ENCODE measurements at regions not wholly inside any gene's neighbourhood (a gene's known extent, or its start where the extent isn't known, plus 50 kb on each side); places are given as distances from the start of the nearest gene placed in this dataset.
A peak's percentile ranks its signal among the peaks of the same experiment; 100 is the strongest.
"Not testable (repeated sequence)": the region's sequence is repeated elsewhere in the genome, so short reads cannot be mapped to it uniquely, and the experiment has no call there.

GRCh38 chr13:71304861-71305260, 562.1 kb downstream of the DACH1 start:
- no peak for TF ChIP-seq CTCF (conservative IDR thresholded peaks at IDR 0.05; ENCODE audit: low read depth, low read length)
- no peak for DNase-seq (ENCODE audit: low read depth)
- H3K4me3 ChIP-seq (ENCODE audit: low read length): no peak overlapping the region

GRCh38 chr13:71303144-71303543, 563.9 kb downstream of the DACH1 start:
- DNase-seq (ENCODE audit: low read depth): no peak
- peak; percentile 41 for TF ChIP-seq CTCF (conservative IDR thresholded peaks at IDR 0.05; ENCODE audit: low read depth, low read length)
- H3K4me3 ChIP-seq (ENCODE audit: low read length): no peak overlapping the region

GRCh38 chr13:71300602-71301001, 566.4 kb downstream of the DACH1 start:
- TF ChIP-seq CTCF (conservative IDR thresholded peaks at IDR 0.05; ENCODE audit: low read depth, low read length): no peak
- no peak overlapping the region for H3K4me3 ChIP-seq (ENCODE audit: low read length)
- DNase-seq (ENCODE audit: low read depth): no peak

GRCh38 chr13:71291842-71292146, 575.2 kb downstream of the DACH1 start:
- no peak for TF ChIP-seq CTCF (conservative IDR thresholded peaks at IDR 0.05; ENCODE audit: low read depth, low read length)
- no peak overlapping the region for H3K4me3 ChIP-seq (ENCODE audit: low read length)
- no peak for DNase-seq (ENCODE audit: low read depth)

GRCh38 chr13:71290963-71291841, 575.8 kb downstream of the DACH1 start:
- no peak overlapping the region for H3K4me3 ChIP-seq (ENCODE audit: low read length)
- no peak for DNase-seq (ENCODE audit: low read depth)
- no peak for TF ChIP-seq CTCF (conservative IDR thresholded peaks at IDR 0.05; ENCODE audit: low read depth, low read length)

- DNase-seq (ENCODE audit: low read depth); H3K4me3 ChIP-seq (ENCODE audit: low read length): not testable (repeated sequence)
Measured at GRCh38 chr13:71289980-71290379, 577.0 kb downstream of the DACH1 start.

- H3K4me3 ChIP-seq (ENCODE audit: low read length): no peak overlapping the region
- no peak for TF ChIP-seq CTCF (conservative IDR thresholded peaks at IDR 0.05; ENCODE audit: low read depth, low read length)
- no peak for DNase-seq (ENCODE audit: low read depth)
Measured at GRCh38 chr13:71285700-71286099, 581.3 kb downstream of the DACH1 start.

All from retinal pigment epithelial cell (primary cell).